HepG2 (cell line): ENCODE measurements at regions not wholly inside any gene's neighbourhood (a gene's known extent, or its start where the extent isn't known, plus 50 kb on each side); places are given as distances from the start of the nearest gene placed in this dataset.

Experiments
- ATAC-seq: fragments of 200-7000 bp; cut with Tn5 transposase; 3 replicates; pipeline ENCODE4 v1.9.1; 2020; ENCODE audit warnings: mild to moderate bottlenecking, moderate library complexity
- BruUV-seq: library from RNA; stranded (reverse); fragments of 400-500 nt; replicated peaks from 2 replicates; lab custom pipeline; 2021; lab: Mats Ljungman, UMichigan
- CTCF ChIA-PET: fragments of 300-600 bp; formaldehyde crosslinking; extraction: SDS; loops from one replicate; lab custom pipeline; 2021; ENCODE audit warnings: low total read pairs, inconsistent platforms, low intra/inter-chr PET ratio; lab: Yijun Ruan, JAX
- POLR2A ChIA-PET: fragments of 350-600 bp; sonication (Branson Sonifier 250); formaldehyde crosslinking; loops from one replicate; lab custom pipeline; 2020; ENCODE audit warnings: antibody characterized with exemption, inconsistent platforms; lab: Yijun Ruan, JAX
- DNase-seq: peaks from one replicate; pipeline ENCODE4 v3.0.0-alpha.2; 2015; ENCODE audit warnings: low spot score
- FAIRE-seq: peaks from 3 replicates; lab custom pipeline; 2011; peaks lifted over from hg19 to GRCh38; lab: Jason Lieb, UNC
- H2AFZ ChIP-seq: one replicate; pipeline ENCODE4 v1.6.1; 2011; ENCODE audit warnings: low read length, inconsistent platforms
- H3K27ac ChIP-seq: fragments of 300-600 bp; 3 replicates; pipeline ENCODE4 v1.8.0; 2011; ENCODE audit warnings: mixed run types, mild to moderate bottlenecking, mixed read lengths, low read length, inconsistent platforms; ENCODE audit not compliant: insufficient read depth; ENCODE audit errors: extremely low read length
- H3K27me3 ChIP-seq, 2 experiments: fragments of 200-600 bp in 1 of 2; 2 replicates in 1 of 2; 3 replicates in 1 of 2; pipeline versions ENCODE4 v1.6.0 to v1.8.0; 2011; ENCODE audit warnings: low read length in 2 of 2, mild to moderate bottlenecking in 2 of 2, moderate library complexity in 2 of 2, inconsistent platforms in 1 of 2; ENCODE audit not compliant: insufficient read depth in 2 of 2, control insufficient read depth in 1 of 2
- H3K36me3 ChIP-seq, 2 experiments: fragments of 200-600 bp in 1 of 2; replicated peaks in 1 of 2; 2 replicates in 1 of 2; 3 replicates in 1 of 2; pipeline versions ENCODE4 v1.5.1 to v1.8.0; 2011; ENCODE audit warnings: low read length in 2 of 2, inconsistent platforms in 1 of 2; ENCODE audit not compliant: insufficient read depth in 2 of 2, control insufficient read depth in 1 of 2
- H3K4me1 ChIP-seq: 2 replicates; pipeline ENCODE4 v1.5.1; 2012; ENCODE audit warnings: low read length, inconsistent platforms; ENCODE audit not compliant: insufficient read depth
- H3K4me2 ChIP-seq: 2 replicates; pipeline ENCODE4 v1.6.0; 2011; ENCODE audit warnings: low read depth, low read length, inconsistent platforms
- H3K4me3 ChIP-seq, 3 experiments: fragments of 200-600 bp in 1 of 3; sonication (generic), shearing (Covaris generic) in 1 of 3; replicated peaks in 1 of 3; 2 replicates each; pipeline ENCODE4 v1.5.1; 2011 to 2016; ENCODE audit warnings: low read length in 3 of 3, inconsistent platforms in 2 of 3, low read depth in 2 of 3, mild to moderate bottlenecking in 2 of 3, control low read depth in 1 of 3, mixed read lengths in 1 of 3; ENCODE audit not compliant: insufficient read depth in 1 of 3
- H3K79me2 ChIP-seq: one replicate; pipeline ENCODE4 v1.6.1; 2011; ENCODE audit warnings: low read length, inconsistent platforms; ENCODE audit not compliant: insufficient read depth
- H3K9ac ChIP-seq: 2 replicates; pipeline ENCODE4 v1.6.0; 2011; ENCODE audit warnings: mild to moderate bottlenecking, low read depth, low read length, inconsistent platforms; ENCODE audit not compliant: insufficient read depth
- H3K9me3 ChIP-seq: 2 replicates; pipeline ENCODE4 v1.5.1; 2012; ENCODE audit warnings: mild to moderate bottlenecking, low read length
- H4K20me1 ChIP-seq: 2 replicates; pipeline ENCODE4 v1.6.0; 2011; ENCODE audit warnings: inconsistent platforms, mild to moderate bottlenecking, low read length, moderate library complexity; ENCODE audit not compliant: insufficient read depth
- NR2F2 ChIP-seq: IDR thresholded peaks from 2 replicates; pipeline ENCODE4 v1.6.1; 2012; ENCODE audit warnings: low read depth, inconsistent platforms, borderline replicate concordance
- RNF2 ChIP-seq: fragments of 450-650 bp; conservative IDR thresholded peaks from 2 replicates; pipeline ENCODE4 v1.6.1; 2016; ENCODE audit warnings: low read depth
- TGIF2 ChIP-seq: IDR thresholded peaks from 2 replicates; pipeline ENCODE4 v1.6.1; 2016; ENCODE audit warnings: control low read depth, missing compliant biosample characterization
- ZBTB40 ChIP-seq, 2 experiments: fragments of 450-650 bp in 1 of 2; sonication (generic) in 1 of 2; formaldehyde crosslinking in 1 of 2; IDR thresholded peaks; 2 replicates each; pipeline versions ENCODE4 v1.6.1 to v1.8.0; 2016 to 2022; ENCODE audit warnings: antibody characterized with exemption in 1 of 2, mild to moderate bottlenecking in 1 of 2, missing genetic modification reagents in 1 of 2
- ZNF296 ChIP-seq: sonication (generic); formaldehyde crosslinking; conservative IDR thresholded peaks from 2 replicates; pipeline ENCODE4 v1.5.0; 2020; ENCODE audit warnings: mild to moderate bottlenecking, missing genetic modification reagents
- WGBS: methylation state at CpG from one replicate; pipeline ENCODE4 v1.1.6; 2017; ENCODE audit warnings: low lambda C conversion rate; 5-methylcytosine and 5-hydroxymethylcytosine counted together
- in situ Hi-C: cut with HindIII; loops from 2 replicates; pipeline ENCODE4 v1.10.0; 2017; ENCODE audit warnings: low pct_unique_long_range_greater_than_20kb; ENCODE audit not compliant: extremely low pct_ligation_motif_present
- intact Hi-C: fragments of 100-400 bp; cut with micrococcal nuclease; formaldehyde crosslinking; loops from one replicate; pipeline ENCODE4 v1.10.0; 2022; ENCODE audit not compliant: unreplicated experiment
- TF ChIP-seq, protein P1 (sequence below): sonication (generic); formaldehyde crosslinking; IDR thresholded peaks from 2 replicates; pipeline ENCODE4 v1.5.1; 2020; ENCODE audit warnings: missing genetic modification reagents, mild to moderate bottlenecking, borderline replicate concordance

DNA sequence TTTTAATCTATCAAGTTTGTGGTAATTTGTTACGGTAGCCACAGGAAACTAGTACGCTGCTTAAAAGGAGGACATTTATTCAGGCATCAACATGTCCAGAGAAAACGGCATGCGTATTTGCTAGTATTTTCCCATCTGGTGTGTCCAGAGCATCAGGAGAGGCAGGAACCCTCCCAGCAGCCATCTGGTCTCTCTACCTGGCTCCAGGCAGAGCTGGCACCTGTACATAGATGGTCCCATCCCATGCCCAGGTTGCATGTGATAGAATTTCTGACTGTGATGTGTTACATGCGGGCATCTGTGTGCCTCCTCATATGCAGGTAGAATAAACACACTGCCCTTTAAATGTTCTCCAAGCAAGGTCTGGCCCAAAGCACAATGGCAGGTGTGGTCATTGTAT is 57.9 kb upstream of the PAGE1 start:
- Histone ChIP-seq H3K4me2 (no peak overlapping the region), H3K79me2 (no peaks in the 10 kb centered on the region), H2AFZ (no peak overlapping the region), H3K9me3 (no peaks in the 10 kb centered on the region), H3K27ac (no peak overlapping the region), H3K4me3 (no peak overlapping the region), H3K9ac (no peak overlapping the region), H3K27me3 (no peaks in the 10 kb centered on the region), H3K36me3 (no peaks in the 10 kb centered on the region), H3K4me1 (peaks cover 11% of the 10 kb centered on the region), H4K20me1 (no peaks in the 10 kb centered on the region)
- DNase-seq, result no peak
- no TSS peak for BruUV-seq
- ChIA-PET CTCF (interaction anchor here (0.8 kb wide), 1 partner anchor 462 kb away, joined by 3 read pairs; no protein-coding TSS in a partner anchor), POLR2A (no interaction called here)
- in situ Hi-C loops (loop anchor here (10.0 to 25.0 kb wide), 2 partner anchors 159 to 459 kb away; partner anchors contain the start of gene CLCN5), intact Hi-C loops (loop anchor here (1.0 kb wide), 2 partner anchors 126 to 461 kb away; no protein-coding TSS in a partner anchor)
- no peak for FAIRE-seq
- WGBS, result 96% methylated on average over 4 of the region's 5 CpGs
- TF ChIP-seq, protein P1, sequence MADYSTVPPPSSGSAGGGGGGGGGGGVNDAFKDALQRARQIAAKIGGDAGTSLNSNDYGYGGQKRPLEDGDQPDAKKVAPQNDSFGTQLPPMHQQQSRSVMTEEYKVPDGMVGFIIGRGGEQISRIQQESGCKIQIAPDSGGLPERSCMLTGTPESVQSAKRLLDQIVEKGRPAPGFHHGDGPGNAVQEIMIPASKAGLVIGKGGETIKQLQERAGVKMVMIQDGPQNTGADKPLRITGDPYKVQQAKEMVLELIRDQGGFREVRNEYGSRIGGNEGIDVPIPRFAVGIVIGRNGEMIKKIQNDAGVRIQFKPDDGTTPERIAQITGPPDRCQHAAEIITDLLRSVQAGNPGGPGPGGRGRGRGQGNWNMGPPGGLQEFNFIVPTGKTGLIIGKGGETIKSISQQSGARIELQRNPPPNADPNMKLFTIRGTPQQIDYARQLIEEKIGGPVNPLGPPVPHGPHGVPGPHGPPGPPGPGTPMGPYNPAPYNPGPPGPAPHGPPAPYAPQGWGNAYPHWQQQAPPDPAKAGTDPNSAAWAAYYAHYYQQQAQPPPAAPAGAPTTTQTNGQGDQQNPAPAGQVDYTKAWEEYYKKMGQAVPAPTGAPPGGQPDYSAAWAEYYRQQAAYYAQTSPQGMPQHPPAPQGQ, result no peak
- TF ChIP-seq ZNF296, result no peak
- no peak for TF ChIP-seq TGIF2 (CRISPR knock-in tag)
- no peak for TF ChIP-seq NR2F2
- no peak for TF ChIP-seq ZBTB40 (IDR thresholded peaks at IDR 0.05)
- no peak for TF ChIP-seq ZBTB40 (CRISPR knock-in tag; IDR thresholded peaks at IDR 0.05)
- no peak for TF ChIP-seq RNF2
- no peak for ATAC-seq
